OCI-LY1 (cell line): ENCODE measurements at regions not wholly inside any gene's neighbourhood (a gene's known extent, or its start where the extent isn't known, plus 50 kb on each side); places are given as distances from the start of the nearest gene placed in this dataset.
"Not testable (repeated sequence)": the region's sequence is repeated elsewhere in the genome, so short reads cannot be mapped to it uniquely, and the experiment has no call there.

Source experiments
- EZH2 ChIP-seq: fragments of 200-600 bp; sonication (generic), shearing (Covaris generic); IDR thresholded peaks from 2 replicates; pipeline ENCODE4 v1.8.0; 2017; ENCODE audit warnings: borderline replicate concordance, mixed run types, mild to moderate bottlenecking, antibody characterized with exemption, low read length, moderate library complexity, mixed read lengths
- TF ChIP-seq, protein P1 (sequence below): fragments of 200-600 bp; sonication (generic), shearing (Covaris generic); IDR thresholded peaks from 2 replicates; pipeline ENCODE4 v1.5.1; 2017; ENCODE audit warnings: mild to moderate bottlenecking, antibody characterized with exemption, low read length, moderate library complexity, mixed read lengths

DNA sequence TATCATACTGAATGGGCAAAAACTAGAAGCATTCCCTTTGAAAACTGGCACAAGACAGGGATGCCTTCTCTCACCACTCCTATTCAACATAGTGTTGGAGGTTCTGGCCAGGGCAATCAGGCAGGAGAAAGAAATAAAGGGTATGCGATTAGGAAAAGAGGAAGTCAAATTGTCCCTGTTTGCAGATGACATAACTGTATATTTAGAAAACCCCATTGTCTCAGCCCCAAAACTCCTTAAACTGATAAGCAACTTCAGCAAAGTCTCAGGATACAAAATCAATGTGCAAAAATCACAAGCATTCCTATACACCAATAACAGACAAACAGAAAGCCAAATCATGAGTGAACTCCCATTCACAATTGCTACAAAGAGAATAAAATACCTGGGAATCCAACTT lies 52.5 kb upstream of the CCDC71L start:
- TF ChIP-seq, protein P1, sequence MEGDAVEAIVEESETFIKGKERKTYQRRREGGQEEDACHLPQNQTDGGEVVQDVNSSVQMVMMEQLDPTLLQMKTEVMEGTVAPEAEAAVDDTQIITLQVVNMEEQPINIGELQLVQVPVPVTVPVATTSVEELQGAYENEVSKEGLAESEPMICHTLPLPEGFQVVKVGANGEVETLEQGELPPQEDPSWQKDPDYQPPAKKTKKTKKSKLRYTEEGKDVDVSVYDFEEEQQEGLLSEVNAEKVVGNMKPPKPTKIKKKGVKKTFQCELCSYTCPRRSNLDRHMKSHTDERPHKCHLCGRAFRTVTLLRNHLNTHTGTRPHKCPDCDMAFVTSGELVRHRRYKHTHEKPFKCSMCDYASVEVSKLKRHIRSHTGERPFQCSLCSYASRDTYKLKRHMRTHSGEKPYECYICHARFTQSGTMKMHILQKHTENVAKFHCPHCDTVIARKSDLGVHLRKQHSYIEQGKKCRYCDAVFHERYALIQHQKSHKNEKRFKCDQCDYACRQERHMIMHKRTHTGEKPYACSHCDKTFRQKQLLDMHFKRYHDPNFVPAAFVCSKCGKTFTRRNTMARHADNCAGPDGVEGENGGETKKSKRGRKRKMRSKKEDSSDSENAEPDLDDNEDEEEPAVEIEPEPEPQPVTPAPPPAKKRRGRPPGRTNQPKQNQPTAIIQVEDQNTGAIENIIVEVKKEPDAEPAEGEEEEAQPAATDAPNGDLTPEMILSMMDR: not testable (repeated sequence)
- TF ChIP-seq EZH2: not testable (repeated sequence)
